ENCODE measurements at regions not wholly inside any gene's neighbourhood (a gene's known extent, or its start where the extent isn't known, plus 50 kb on each side); places are given as distances from the start of the nearest gene placed in this dataset.

DNA sequence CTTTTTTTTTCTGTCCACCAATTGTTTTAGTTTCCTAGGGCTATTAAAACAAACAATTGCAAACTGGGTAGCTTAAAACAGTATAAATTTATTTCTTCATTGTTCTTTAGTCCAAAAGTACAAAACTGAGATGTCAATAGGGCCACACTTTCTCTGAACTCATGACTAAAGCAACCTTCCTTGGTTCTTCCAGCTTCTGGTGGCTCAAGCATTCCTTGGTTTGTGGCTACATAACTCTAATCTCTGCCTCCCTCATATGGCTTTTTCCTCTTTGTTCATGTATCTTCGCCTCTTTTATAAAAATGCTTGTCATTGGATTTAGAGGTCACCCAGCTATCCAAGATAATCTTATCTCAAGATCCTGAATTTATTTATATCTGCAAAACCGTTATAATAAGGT is 914.5 kb upstream of the EPHA6 start:
- TF ChIP-seq, protein P1, sequence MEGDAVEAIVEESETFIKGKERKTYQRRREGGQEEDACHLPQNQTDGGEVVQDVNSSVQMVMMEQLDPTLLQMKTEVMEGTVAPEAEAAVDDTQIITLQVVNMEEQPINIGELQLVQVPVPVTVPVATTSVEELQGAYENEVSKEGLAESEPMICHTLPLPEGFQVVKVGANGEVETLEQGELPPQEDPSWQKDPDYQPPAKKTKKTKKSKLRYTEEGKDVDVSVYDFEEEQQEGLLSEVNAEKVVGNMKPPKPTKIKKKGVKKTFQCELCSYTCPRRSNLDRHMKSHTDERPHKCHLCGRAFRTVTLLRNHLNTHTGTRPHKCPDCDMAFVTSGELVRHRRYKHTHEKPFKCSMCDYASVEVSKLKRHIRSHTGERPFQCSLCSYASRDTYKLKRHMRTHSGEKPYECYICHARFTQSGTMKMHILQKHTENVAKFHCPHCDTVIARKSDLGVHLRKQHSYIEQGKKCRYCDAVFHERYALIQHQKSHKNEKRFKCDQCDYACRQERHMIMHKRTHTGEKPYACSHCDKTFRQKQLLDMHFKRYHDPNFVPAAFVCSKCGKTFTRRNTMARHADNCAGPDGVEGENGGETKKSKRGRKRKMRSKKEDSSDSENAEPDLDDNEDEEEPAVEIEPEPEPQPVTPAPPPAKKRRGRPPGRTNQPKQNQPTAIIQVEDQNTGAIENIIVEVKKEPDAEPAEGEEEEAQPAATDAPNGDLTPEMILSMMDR (IDR thresholded peaks at IDR 0.05) = no peak
- no peak for TF ChIP-seq POLR2A (IDR thresholded peaks at IDR 0.05)
